IMR-90 (cell line): ENCODE measurements at regions not wholly inside any gene's neighbourhood (a gene's known extent, or its start where the extent isn't known, plus 50 kb on each side); places are given as distances from the start of the nearest gene placed in this dataset.

Experiments used
- CEBPB ChIP-seq: IDR thresholded peaks from 2 replicates; pipeline ENCODE4 v1.6.1; 2012; ENCODE audit warnings: low read depth, low read length, improper control_type of control experiment
- CTCF ChIP-seq: conservative IDR thresholded peaks from 2 replicates; pipeline ENCODE4 v1.5.1; 2012; ENCODE audit warnings: mild to moderate bottlenecking, low read depth, low read length, improper control_type of control experiment
- POLR2A ChIP-seq: IDR thresholded peaks from 2 replicates; pipeline ENCODE4 v1.6.1; 2012; ENCODE audit warnings: mild to moderate bottlenecking, low read depth, low read length
- USF2 ChIP-seq: fragments of 150-350 bp; IDR thresholded peaks from 2 replicates; pipeline ENCODE4 v1.6.1; 2017; ENCODE audit warnings: mild to moderate bottlenecking, antibody characterized with exemption, low read length, low read depth

- TF ChIP-seq USF2 (no peak), CTCF (no peak), CEBPB (no peak), POLR2A (no peak)
Observed at GRCh38 chr5:54602475-54602874, 84.9 kb downstream of the SNX18 start.
